ENCODE measurements at regions not wholly inside any gene's neighbourhood (a gene's known extent, or its start where the extent isn't known, plus 50 kb on each side); places are given as distances from the start of the nearest gene placed in this dataset.

DNA sequence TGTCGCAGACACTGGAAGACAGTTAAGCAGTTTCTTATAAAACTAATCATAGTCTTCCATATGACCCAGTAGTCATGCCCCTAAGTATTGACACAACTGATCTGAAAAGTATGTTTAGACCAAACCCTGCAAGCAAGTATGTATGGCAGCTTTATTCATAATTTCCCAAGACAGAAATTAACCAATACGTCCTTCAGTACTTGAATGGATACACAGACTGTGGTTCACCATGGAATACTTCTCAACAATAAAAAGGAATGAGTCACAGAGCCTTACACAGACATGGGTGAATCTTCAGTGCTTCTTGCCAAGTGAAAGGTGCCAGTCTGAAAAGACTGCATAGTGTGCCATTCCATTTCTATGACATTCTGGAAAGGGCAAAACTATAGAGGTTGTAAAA is 50.2 kb upstream of the AKR1E2 start:
- no peak for DNase-seq
- intact Hi-C loops (cut with DNase I), result no loop called here

DNA sequence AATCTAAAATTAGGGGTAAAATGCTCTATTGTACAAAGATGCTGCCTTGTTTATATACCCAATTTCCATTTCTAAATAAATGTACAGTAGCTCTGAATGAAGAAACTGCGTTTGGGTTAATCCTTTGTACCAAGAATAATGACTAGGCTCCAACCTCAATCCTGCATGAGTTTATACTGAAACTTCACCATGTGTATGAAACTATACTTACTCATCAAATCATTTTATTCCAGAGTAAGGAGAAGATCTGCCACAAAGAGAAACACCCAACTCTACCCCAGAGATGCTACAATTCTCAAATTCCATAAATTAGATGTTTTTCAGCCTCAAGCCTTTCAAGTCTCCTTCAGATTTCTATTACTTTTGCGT is 53.8 kb upstream of the AKR1E2 start:
- DNase-seq, result no peak
- intact Hi-C loops (cut with DNase I), result no loop called here

DNA sequence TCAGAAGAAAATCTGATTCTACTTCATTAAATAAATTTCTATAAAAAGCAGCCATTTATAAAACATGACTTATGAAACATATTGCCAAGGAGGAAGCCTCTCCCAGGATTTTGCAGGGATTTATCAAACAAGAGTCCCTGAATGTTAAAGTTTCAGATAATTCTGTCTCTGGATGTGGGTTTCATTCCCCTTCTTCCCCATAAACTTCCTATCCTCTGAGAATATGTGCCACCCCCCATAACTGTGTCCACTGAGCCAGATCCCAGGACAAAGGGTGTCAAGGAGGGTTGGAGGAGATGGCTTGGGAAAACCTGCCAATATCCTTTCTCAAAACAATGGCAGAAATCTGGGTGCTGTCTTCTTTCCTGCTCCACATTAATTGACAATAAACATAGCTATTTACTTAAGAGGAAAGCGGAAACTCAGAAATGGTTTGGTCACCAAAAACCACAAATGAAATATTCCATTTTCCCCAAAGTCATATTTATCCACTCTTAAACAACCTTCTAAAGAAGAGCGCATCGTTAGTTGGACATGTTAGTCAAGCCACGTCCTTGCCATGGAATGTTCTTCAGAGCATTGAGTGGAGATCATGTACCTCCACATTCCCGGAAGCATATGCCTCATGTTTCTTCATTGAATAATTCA is 54.3 kb upstream of the AKR1E2 start:
- DNase-seq, result no peak
- intact Hi-C loops (cut with DNase I), result no loop called here

DNA sequence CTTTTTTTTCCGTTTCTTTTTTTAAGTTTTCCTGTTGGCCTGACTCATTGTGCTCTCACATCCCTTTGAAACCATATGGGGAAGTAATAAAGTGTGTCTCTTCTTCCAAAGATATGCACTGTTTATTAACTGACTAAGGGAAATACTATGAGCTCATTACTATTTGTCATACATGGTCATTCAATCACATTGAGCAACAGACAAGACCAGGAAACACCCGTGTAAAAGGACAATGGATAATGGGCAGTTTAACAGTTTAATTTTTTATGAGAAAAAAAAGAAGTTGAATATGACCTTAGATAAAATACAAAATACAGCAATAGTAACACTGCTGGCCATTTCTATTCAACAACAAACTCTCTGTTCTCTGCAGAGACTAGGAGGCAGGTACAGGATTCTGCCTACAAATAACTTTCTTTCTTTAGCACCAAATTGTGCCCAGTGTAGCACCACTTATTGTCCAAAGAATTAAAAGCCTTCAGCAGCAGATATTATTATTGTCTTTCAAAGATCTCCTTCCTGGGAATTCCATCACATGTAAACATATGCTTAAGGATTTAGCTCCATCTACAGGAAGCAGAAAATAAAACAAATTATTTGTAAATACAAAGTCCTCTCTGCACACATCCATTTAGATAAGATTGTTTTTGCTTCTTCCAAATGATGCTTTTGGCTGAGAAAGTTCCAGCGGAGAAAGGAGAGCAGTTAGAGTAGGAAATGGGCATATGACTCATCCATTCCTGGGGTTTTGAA is 55.0 kb upstream of the AKR1E2 start:
- DNase-seq, result no peak
- intact Hi-C loops (cut with DNase I), result no loop called here

DNA sequence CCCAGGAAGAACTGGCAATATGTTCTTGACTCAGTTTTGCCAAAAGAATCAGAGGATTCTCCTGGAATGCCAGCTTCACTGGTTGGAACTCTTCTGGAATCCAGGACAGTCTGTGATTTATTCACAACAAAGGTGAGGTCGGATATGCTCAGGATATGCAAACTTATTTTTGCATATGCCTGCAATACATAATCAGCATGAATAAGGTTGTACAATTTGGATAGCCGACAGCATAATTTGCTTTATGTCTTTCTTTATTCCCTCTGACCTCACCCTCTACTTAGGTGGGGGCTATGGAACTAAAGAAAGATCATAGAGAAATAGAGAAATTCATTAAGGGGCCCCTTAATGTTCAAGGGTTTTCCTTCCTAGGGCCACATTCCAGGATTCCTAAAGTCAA is 57.6 kb upstream of the AKR1E2 start:
- DNase-seq, result no peak

DNA sequence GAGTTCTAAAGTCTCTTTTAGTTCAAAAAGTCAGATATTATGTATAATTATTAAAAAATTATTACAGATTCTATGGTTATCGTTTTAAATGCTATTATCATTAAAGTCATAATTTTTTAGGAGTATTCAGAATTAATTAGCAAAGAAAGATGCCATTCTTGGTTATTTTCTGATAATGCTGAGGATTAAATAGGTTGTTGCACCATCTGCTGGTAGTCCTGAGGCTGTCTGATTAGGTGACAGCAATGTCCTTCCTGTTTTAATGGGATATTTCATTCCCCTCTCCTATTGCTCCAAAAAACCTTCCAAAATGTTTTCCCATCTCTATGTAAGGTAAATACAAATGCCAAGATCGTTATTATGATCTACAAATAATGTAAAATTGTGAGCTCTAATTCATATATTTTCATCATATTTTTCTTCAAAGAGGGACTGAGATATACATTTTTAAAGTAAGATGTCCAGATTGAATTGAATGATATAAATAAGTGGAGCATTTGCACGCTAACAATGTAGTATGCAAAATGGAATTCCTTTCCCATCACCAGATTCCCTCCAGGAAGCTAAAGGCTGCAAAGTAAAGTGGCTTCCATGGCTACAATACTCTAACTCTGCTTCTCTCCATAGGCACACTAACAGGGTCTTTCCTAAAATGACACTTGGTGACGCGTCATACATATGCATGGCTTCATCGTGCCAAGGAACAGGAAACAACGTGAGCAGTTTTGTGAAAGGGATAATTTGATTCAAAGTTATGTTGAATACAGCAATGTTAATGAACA is 58.8 kb upstream of the AKR1E2 start:
- DNase-seq, result peak in 1 of 10 donors; percentile 11
- intact Hi-C loops (cut with DNase I), result loop anchor here (1.0 to 2.0 kb wide), 2 partner anchors 1528 to 1570 kb away; no protein-coding TSS in a partner anchor

More for the DNA sequence above, 57.6 kb upstream of the AKR1E2 start:
- intact Hi-C loops (cut with DNase I), result no loop called here

- intact Hi-C loops (cut with DNase I), result loop anchor here (2.0 kb wide), 1 partner anchor 1570 kb away; no protein-coding TSS in a partner anchor
- no peak for DNase-seq
Measured at GRCh38 chr10:4766454-4766853, 59.6 kb upstream of the AKR1E2 start.

- intact Hi-C loops (cut with DNase I), result no loop called here
- no peak for DNase-seq
Measured at GRCh38 chr10:4765428-4765827, 60.6 kb upstream of the AKR1E2 start.

- intact Hi-C loops (cut with DNase I), result no loop called here
- DNase-seq, result no peak
Measured at GRCh38 chr10:4763960-4764428, 62.0 kb upstream of the AKR1E2 start.

- DNase-seq, result no peak
- intact Hi-C loops (cut with DNase I), result no loop called here
Measured at GRCh38 chr10:4763513-4763912, 62.5 kb upstream of the AKR1E2 start.

GRCh38 chr10:4758256-4758655 is 67.8 kb upstream of the AKR1E2 start:
- DNase-seq, result no peak
- intact Hi-C loops (cut with DNase I), result no loop called here

DNA sequence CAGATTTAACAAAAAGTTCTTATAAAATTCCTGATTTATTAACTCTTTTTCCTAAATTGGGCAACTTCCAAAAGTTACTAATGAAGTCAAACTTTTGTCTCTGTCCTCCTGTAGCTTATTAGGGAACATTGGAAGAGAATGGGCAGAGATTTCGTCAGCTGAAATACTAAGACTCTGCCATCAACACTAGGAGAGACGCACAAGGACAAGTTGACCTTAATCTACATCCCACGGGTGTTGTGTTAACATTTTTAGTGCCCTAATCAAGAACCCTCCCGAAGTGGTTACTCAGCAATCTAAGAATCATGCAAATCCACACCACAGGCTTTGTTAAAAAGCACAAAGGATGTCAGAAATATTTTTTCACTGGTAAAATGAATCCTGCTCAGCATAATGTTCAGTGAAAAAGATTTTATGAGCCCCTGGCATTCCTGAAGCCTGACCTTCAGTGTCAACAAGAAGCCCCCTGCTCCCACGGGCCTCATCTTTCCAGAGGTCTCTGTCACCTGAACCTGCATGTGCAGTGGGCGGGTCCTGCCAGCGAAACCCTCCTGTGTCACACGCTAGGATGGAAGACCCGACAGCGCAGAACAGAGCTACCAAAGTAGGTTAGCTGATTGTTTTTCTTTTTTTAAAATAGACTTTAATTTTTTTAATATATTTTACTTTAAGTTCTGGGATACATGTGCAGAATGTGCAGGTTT is 70.6 kb upstream of the AKR1E2 start:
- intact Hi-C loops (cut with DNase I), result no loop called here
- peak in 1 of 10 donors; percentile 60 for DNase-seq

GRCh38 chr10:4754143-4754542 is 71.9 kb upstream of the AKR1E2 start:
- no peak for DNase-seq
- intact Hi-C loops (cut with DNase I), result no loop called here

GRCh38 chr10:4751211-4751610 is 74.8 kb upstream of the AKR1E2 start:
- DNase-seq, result no peak
- intact Hi-C loops (cut with DNase I), result no loop called here

GRCh38 chr10:4749271-4749574 is 76.8 kb upstream of the AKR1E2 start:
- intact Hi-C loops (cut with DNase I), result no loop called here
- DNase-seq, result no peak

DNA sequence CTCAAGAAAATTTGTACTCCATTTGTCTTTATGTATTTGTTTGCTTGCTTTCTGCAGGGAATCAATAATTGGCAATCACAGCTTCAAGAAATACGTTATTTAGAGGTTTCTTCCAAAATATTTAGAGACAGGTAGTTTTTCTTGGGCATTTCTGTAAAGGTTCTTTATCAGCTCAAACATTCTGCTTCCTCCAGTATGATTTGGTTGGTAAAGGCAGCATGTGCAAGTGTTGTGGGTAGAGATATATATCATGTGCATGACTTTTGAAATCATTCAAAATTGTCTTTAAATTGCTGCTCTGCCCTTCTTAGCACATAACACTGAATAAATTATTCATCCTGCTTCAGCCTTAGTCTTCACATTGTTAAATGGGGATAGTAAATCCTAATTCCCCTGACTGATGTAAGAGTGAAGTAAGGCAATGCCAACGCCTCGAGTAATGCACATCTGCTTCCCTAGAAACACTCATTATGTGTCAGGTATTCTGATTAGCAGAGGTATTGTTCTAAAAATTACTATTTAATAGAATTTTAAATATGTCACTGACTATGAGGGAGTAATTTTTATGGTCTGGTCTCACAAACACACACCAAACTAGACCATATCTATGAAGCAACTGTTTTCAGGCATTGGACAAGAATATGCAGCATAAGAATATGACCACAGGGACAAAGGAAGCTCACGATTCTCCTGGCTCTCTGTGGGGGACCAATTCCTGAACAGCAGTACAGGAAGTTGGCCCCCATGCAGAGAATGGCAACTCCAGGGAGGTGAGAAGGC is 77.3 kb upstream of the AKR1E2 start:
- DNase-seq, result no peak
- intact Hi-C loops (cut with DNase I), result no loop called here

DNA sequence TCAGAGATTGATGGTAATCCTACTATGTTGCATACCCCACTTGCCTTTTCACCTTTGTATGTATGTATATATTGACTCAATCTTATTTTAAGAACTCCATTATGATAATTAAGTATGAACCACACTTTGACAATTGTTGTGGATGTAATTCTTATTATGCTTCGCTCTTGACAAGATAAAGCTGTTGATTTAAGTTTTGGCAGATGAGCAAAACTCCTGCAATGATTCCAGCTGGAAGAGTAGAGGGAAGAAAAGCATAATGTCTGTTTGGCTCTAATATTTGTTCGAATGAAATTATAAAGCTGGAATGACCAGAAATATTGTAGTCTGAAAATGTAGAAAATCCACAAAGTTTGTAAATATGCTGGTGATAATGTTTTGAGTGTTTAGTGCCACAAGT is 83.8 kb upstream of the AKR1E2 start:
- intact Hi-C loops (cut with DNase I), result no loop called here

GRCh38 chr10:4740471-4740870 is 85.5 kb upstream of the AKR1E2 start:
- no peak for DNase-seq
- intact Hi-C loops (cut with DNase I), result no loop called here

More for the DNA sequence above, 83.8 kb upstream of the AKR1E2 start:
- no peak for DNase-seq

DNA sequence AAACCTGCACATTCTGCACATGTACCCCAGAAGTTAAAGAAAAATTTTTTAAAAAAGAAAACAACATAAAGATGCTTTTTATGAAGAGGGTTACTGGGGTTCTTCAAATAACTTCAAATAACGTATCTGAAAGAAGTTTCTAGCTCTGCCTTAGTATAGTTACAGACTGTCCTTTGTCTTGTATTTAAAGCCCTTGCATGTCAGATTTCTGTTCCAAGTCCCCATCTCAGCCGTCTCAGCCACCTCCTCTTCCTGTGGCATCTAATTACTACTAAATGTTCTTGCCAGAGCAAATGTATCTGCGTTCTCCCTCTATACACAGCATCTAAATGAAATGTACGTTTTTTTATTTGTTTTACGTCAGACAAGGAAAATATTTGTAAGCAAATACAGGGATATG is 89.4 kb upstream of the AKR1E2 start:
- intact Hi-C loops (cut with DNase I), result no loop called here

DNA sequence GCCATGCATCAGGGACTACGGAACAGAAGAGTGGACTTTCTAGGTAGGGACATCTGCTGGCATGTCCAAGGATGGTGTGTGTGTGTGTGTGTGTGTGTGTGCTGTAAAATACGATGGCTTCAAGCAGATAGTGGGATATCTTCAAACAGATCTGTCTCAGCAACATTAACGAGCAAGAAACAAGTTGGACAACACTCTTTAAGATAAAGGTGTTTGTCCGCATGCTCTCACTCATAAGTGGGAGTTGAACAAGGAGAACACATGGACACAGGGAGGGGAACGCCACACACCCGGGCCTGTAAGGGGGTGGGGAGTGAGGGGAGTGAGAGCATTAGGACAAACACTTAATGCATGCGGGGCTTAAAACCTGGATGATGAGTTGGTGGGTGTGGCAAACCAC is 89.8 kb upstream of the AKR1E2 start:
- intact Hi-C loops (cut with DNase I), result no loop called here
- no peak for DNase-seq

More for the DNA sequence above, 89.4 kb upstream of the AKR1E2 start:
- DNase-seq, result no peak
